ENCODE measurements at regions not wholly inside any gene's neighbourhood (a gene's known extent, or its start where the extent isn't known, plus 50 kb on each side); places are given as distances from the start of the nearest gene placed in this dataset.

GRCh38 chr12:22858849-22859570, 234.0 kb downstream of the ETNK1 start:
- Histone ChIP-seq H3K36me3 (ENCODE audit: low read length) (no peaks in the 10 kb centered on the region), H3K27ac (ENCODE audit: low read depth, low read length) (no peak overlapping the region), H2AFZ (ENCODE audit: low read depth, low read length, severe bottlenecking) (no peak overlapping the region)

GRCh38 chr12:22860926-22861325, 236.0 kb downstream of the ETNK1 start:
- Histone ChIP-seq H3K79me2 (ENCODE audit: insufficient read depth, low read length) (no peaks in the 10 kb centered on the region), H3K9me3 (ENCODE audit: insufficient read depth, low read length) (no peaks in the 10 kb centered on the region), H3K4me3 (ENCODE audit: insufficient read depth, low read length, poor library complexity, severe bottlenecking) (no peak overlapping the region), H3K27me3 (ENCODE audit: low read length) (no peaks in the 10 kb centered on the region), H3K27ac (ENCODE audit: low read depth, low read length) (no peak overlapping the region), H3F3A (ENCODE audit: insufficient read depth) (no peaks in the 10 kb centered on the region), H3K9ac (ENCODE audit: low read length) (no peak overlapping the region), H3K36me3 (ENCODE audit: low read length) (no peaks in the 10 kb centered on the region), H4K20me1 (ENCODE audit: low read depth, low read length) (no peaks in the 10 kb centered on the region), H2AFZ (ENCODE audit: low read depth, low read length, severe bottlenecking) (no peak overlapping the region), H3K9me2 (replicated peaks; ENCODE audit: insufficient read depth, low read length) (no peaks in the 10 kb centered on the region), H3K4me2 (ENCODE audit: low read depth, low read length, poor library complexity, severe bottlenecking) (no peak overlapping the region)
- TF ChIP-seq CTCF (IDR thresholded peaks at IDR 0.05; ENCODE audit: insufficient read depth, low read length, poor library complexity, severe bottlenecking) (no peak), EZH2phosphoT487 (conservative IDR thresholded peaks at IDR 0.05; ENCODE audit: low read length) (no peak)

More at GRCh38 chr12:22858849-22859570, 234.0 kb downstream of the ETNK1 start:
- no peak for TF ChIP-seq CTCF (IDR thresholded peaks at IDR 0.05; ENCODE audit: insufficient read depth, low read length, poor library complexity, severe bottlenecking)
- no peak for TF ChIP-seq EZH2phosphoT487 (conservative IDR thresholded peaks at IDR 0.05; ENCODE audit: low read length)
- Histone ChIP-seq H3K4me3 (ENCODE audit: insufficient read depth, low read length, poor library complexity, severe bottlenecking) (no peak overlapping the region), H4K20me1 (ENCODE audit: low read depth, low read length) (no peaks in the 10 kb centered on the region), H3F3A (ENCODE audit: insufficient read depth) (no peaks in the 10 kb centered on the region), H3K9me2 (replicated peaks; ENCODE audit: insufficient read depth, low read length) (no peaks in the 10 kb centered on the region), H3K9me3 (ENCODE audit: insufficient read depth, low read length) (no peaks in the 10 kb centered on the region), H3K27me3 (ENCODE audit: low read length) (no peaks in the 10 kb centered on the region), H3K4me2 (ENCODE audit: low read depth, low read length, poor library complexity, severe bottlenecking) (no peak overlapping the region), H3K79me2 (ENCODE audit: insufficient read depth, low read length) (no peaks in the 10 kb centered on the region), H3K9ac (ENCODE audit: low read length) (no peak overlapping the region)

GRCh38 chr12:22865822-22866221, 240.9 kb downstream of the ETNK1 start:
- Histone ChIP-seq H3K4me2 (ENCODE audit: low read depth, low read length, poor library complexity, severe bottlenecking) (no peak overlapping the region), H3K9me3 (ENCODE audit: insufficient read depth, low read length) (no peaks in the 10 kb centered on the region), H3K36me3 (ENCODE audit: low read length) (no peaks in the 10 kb centered on the region), H2AFZ (ENCODE audit: low read depth, low read length, severe bottlenecking) (no peak overlapping the region), H3K9ac (ENCODE audit: low read length) (no peak overlapping the region), H3K27me3 (ENCODE audit: low read length) (no peaks in the 10 kb centered on the region), H4K20me1 (ENCODE audit: low read depth, low read length) (no peaks in the 10 kb centered on the region), H3K79me2 (ENCODE audit: insufficient read depth, low read length) (no peaks in the 10 kb centered on the region), H3F3A (ENCODE audit: insufficient read depth) (no peaks in the 10 kb centered on the region), H3K9me2 (replicated peaks; ENCODE audit: insufficient read depth, low read length) (no peaks in the 10 kb centered on the region), H3K27ac (ENCODE audit: low read depth, low read length) (no peak overlapping the region), H3K4me3 (ENCODE audit: insufficient read depth, low read length, poor library complexity, severe bottlenecking) (no peak overlapping the region)
- TF ChIP-seq EZH2phosphoT487 (conservative IDR thresholded peaks at IDR 0.05; ENCODE audit: low read length) (no peak), CTCF (IDR thresholded peaks at IDR 0.05; ENCODE audit: insufficient read depth, low read length, poor library complexity, severe bottlenecking) (no peak)
